Small intestine (tissue), 7 donors: ENCODE measurements at regions not wholly inside any gene's neighbourhood (a gene's known extent, or its start where the extent isn't known, plus 50 kb on each side); places are given as distances from the start of the nearest gene placed in this dataset.

Experiments used
- DNase-seq, 2 donors: peaks; one replicate each; pipeline versions ENCODE4 v3.0.0 to v3.0.0-alpha.2; 2013
- FAIRE-seq: peaks from 2 replicates; lab custom pipeline; 2012; peaks lifted over from hg19 to GRCh38; lab: Jason Lieb, UNC
- H3K27ac ChIP-seq, 3 donors: one replicate each; pipeline ENCODE4 v1.5.1; 2013; ENCODE audit warnings: low read length in 2 of 3, mild to moderate bottlenecking in 2 of 3, control low read depth in 1 of 3, inconsistent platforms in 1 of 3, low read depth in 1 of 3, moderate library complexity in 1 of 3
- H3K27me3 ChIP-seq, 3 donors: one replicate each; pipeline ENCODE4 v1.6.1; 2013; ENCODE audit warnings: low read length in 3 of 3, inconsistent platforms in 1 of 3; ENCODE audit not compliant: control insufficient read depth in 3 of 3, insufficient read depth in 3 of 3
- H3K36me3 ChIP-seq, 3 donors: one replicate each; pipeline ENCODE4 v1.6.1; 2013; ENCODE audit warnings: low read length in 3 of 3, inconsistent platforms in 1 of 3, low read depth in 1 of 3, mild to moderate bottlenecking in 1 of 3, moderate library complexity in 1 of 3; ENCODE audit not compliant: control insufficient read depth in 3 of 3, insufficient read depth in 2 of 3
- H3K4me1 ChIP-seq, 3 donors: one replicate each; pipeline ENCODE4 v1.6.1; 2013; ENCODE audit warnings: low read length in 2 of 3, inconsistent platforms in 1 of 3, low read depth in 1 of 3, mild to moderate bottlenecking in 1 of 3, moderate library complexity in 1 of 3; ENCODE audit not compliant: control insufficient read depth in 3 of 3, insufficient read depth in 2 of 3
- H3K4me3 ChIP-seq, 3 donors: one replicate each; pipeline ENCODE4 v1.5.1; 2013; ENCODE audit warnings: low read length in 3 of 3, control low read depth in 1 of 3, inconsistent platforms in 1 of 3, low read depth in 1 of 3, mild to moderate bottlenecking in 1 of 3, moderate library complexity in 1 of 3
- H3K9me3 ChIP-seq, 2 donors: one replicate each; pipeline ENCODE4 v1.6.1; 2013; ENCODE audit warnings: low read depth in 1 of 2, low read length in 1 of 2; ENCODE audit not compliant: control insufficient read depth in 2 of 2, insufficient read depth in 1 of 2
- WGBS, 3 donors: extraction: QIAGEN DNeasy Blood & Tissue Kit; methylation state at CpG; one replicate each; pipeline ENCODE4 v1.1.7; 2013; 5-methylcytosine and 5-hydroxymethylcytosine counted together
- donor health status: healthy with polysubstance abuse.
- donor health status: control.
- donor health status: control.
- donor health status: Bipolar disorder and iron deficiency.
- donor health status: healthy.

GRCh38 chr18:55768255-55768654 is 180.3 kb upstream of the TCF4 start:
- H3K4me3 ChIP-seq, result no peak overlapping the region
- H3K4me1 ChIP-seq, result no peaks in the 10 kb centered on the region
- no peak overlapping the region for H3K27ac ChIP-seq
- no peaks in the 10 kb centered on the region for H3K27me3 ChIP-seq
- DNase-seq (no peak), FAIRE-seq (no peak)
- H3K36me3 ChIP-seq, result no peaks in the 10 kb centered on the region
- 72 to 85% (median 75%) methylated on average over 5 of the region's 5 CpGs for WGBS, 3 donors
- no peaks in the 10 kb centered on the region for H3K9me3 ChIP-seq

GRCh38 chr18:55764386-55764785 is 176.4 kb upstream of the TCF4 start:
- Histone ChIP-seq H3K4me1 (no peaks in the 10 kb centered on the region), H3K36me3 (no peaks in the 10 kb centered on the region), H3K4me3 (no peak overlapping the region), H3K27ac (no peak overlapping the region), H3K27me3 (no peaks in the 10 kb centered on the region), H3K9me3 (no peaks in the 10 kb centered on the region)
- DNase-seq (peak in 1 of 2 donors; percentile 4), FAIRE-seq (no peak)
- WGBS, 3 donors, result 75 to 80% (median 78%) methylated on average over 5 of the region's 5 CpGs

- FAIRE-seq, result no peak
- no peak for DNase-seq
- no peaks in the 10 kb centered on the region for H3K4me1 ChIP-seq
- H3K4me3 ChIP-seq, result no peak overlapping the region
- 78 to 88% (median 79%) methylated on average over 4 of the region's 4 CpGs for WGBS, 3 donors
- H3K27me3 ChIP-seq, result no peaks in the 10 kb centered on the region
- no peaks in the 10 kb centered on the region for H3K36me3 ChIP-seq
- no peak overlapping the region for H3K27ac ChIP-seq
- no peaks in the 10 kb centered on the region for H3K9me3 ChIP-seq
Measured at GRCh38 chr18:55763805-55764204, 175.8 kb upstream of the TCF4 start.

GRCh38 chr18:55763298-55763697 is 175.3 kb upstream of the TCF4 start:
- H3K27me3 ChIP-seq, result no peaks in the 10 kb centered on the region
- 10 to 56% (median 34%) methylated on average over 2 of the region's 2 CpGs for WGBS, 3 donors
- no peak for DNase-seq
- FAIRE-seq, result no peak
- H3K4me3 ChIP-seq, result no peak overlapping the region
- no peak overlapping the region for H3K27ac ChIP-seq
- H3K4me1 ChIP-seq, result no peaks in the 10 kb centered on the region
- no peaks in the 10 kb centered on the region for H3K9me3 ChIP-seq
- H3K36me3 ChIP-seq, result no peaks in the 10 kb centered on the region

- H3K9me3 ChIP-seq, result no peaks in the 10 kb centered on the region
- no peak overlapping the region for H3K4me3 ChIP-seq
- no peaks in the 10 kb centered on the region for H3K4me1 ChIP-seq
- H3K27me3 ChIP-seq, result no peaks in the 10 kb centered on the region
- FAIRE-seq, result no peak
- no peak for DNase-seq
- 63 to 84% (median 74%) methylated on average over 3 of the region's 3 CpGs for WGBS, 3 donors
- no peaks in the 10 kb centered on the region for H3K36me3 ChIP-seq
- no peak overlapping the region for H3K27ac ChIP-seq
Measured at GRCh38 chr18:55762424-55762823, 174.4 kb upstream of the TCF4 start.

- no peak overlapping the region for H3K4me3 ChIP-seq
- H3K36me3 ChIP-seq, result no peaks in the 10 kb centered on the region
- no peaks in the 10 kb centered on the region for H3K4me1 ChIP-seq
- DNase-seq (no peak), FAIRE-seq (no peak)
- WGBS, 3 donors, result 66 to 69% (median 69%) methylated on average over 4 of the region's 4 CpGs
- no peaks in the 10 kb centered on the region for H3K27me3 ChIP-seq
- no peaks in the 10 kb centered on the region for H3K9me3 ChIP-seq
- no peak overlapping the region for H3K27ac ChIP-seq
Measured at GRCh38 chr18:55753643-55754263, 165.8 kb upstream of the TCF4 start.

- Histone ChIP-seq H3K9me3 (no peaks in the 10 kb centered on the region), H3K4me3 (no peak overlapping the region), H3K36me3 (no peaks in the 10 kb centered on the region), H3K27ac (no peak overlapping the region), H3K4me1 (no peaks in the 10 kb centered on the region), H3K27me3 (no peaks in the 10 kb centered on the region)
- 85 to 93% (median 85%) methylated on average over 4 of the region's 4 CpGs for WGBS, 3 donors
- FAIRE-seq (no peak), DNase-seq (no peak)
Measured at GRCh38 chr18:55751476-55751875, 163.5 kb upstream of the TCF4 start.

GRCh38 chr18:55748227-55748738 is 160.3 kb upstream of the TCF4 start:
- no peak for FAIRE-seq
- 23 to 69% (median 44%) methylated on average over 4 of the region's 4 CpGs for WGBS, 3 donors

GRCh38 chr18:55744206-55744605 is 156.2 kb upstream of the TCF4 start:
- Histone ChIP-seq H3K4me3 (no peak overlapping the region), H3K36me3 (no peaks in the 10 kb centered on the region), H3K4me1 (no peaks in the 10 kb centered on the region), H3K27ac (no peak overlapping the region), H3K27me3 (no peaks in the 10 kb centered on the region), H3K9me3 (peaks cover 0 to 2% of the 10 kb centered on the region in 2 donors)
- DNase-seq, result no peak
- WGBS, 3 donors, result 87 to 95% (median 91%) methylated on average over 2 of the region's 2 CpGs
- FAIRE-seq, result no peak

More at GRCh38 chr18:55748227-55748738, 160.3 kb upstream of the TCF4 start:
- H3K4me3 ChIP-seq, result no peak overlapping the region
- H3K27ac ChIP-seq, result no peak overlapping the region
- H3K27me3 ChIP-seq, result no peaks in the 10 kb centered on the region
- no peaks in the 10 kb centered on the region for H3K9me3 ChIP-seq
- H3K4me1 ChIP-seq, result no peaks in the 10 kb centered on the region
- DNase-seq, result no peak
- no peaks in the 10 kb centered on the region for H3K36me3 ChIP-seq
